ENCODE measurements at regions not wholly inside any gene's neighbourhood (a gene's known extent, or its start where the extent isn't known, plus 50 kb on each side); places are given as distances from the start of the nearest gene placed in this dataset.

DNA sequence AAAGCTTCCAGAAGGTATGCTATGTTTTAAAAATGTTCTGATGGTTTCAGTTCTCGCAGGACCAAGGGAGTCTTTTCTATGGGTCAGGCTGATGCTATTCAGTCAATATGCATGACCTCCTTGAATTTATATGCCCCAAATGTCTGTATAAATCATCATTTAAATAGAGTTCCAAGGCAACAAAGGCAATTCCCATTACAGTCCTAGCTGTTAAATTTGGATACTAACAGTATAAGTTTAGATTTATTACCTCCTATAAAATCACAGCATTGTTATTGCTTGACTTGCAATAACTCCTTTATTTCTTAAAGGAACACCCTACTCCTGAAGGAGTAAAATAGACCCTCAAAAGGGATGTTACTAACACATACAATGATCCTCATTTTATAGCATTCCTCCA lies 387.7 kb upstream of the CHD1 start:
- no CpG with 5 or more reads among the region's 1 CpG for WGBS (ENCODE audit: insufficient coverage)
- H3K27ac ChIP-seq (ENCODE audit: low read depth in 1 of 2, low read length in 2 of 2), result peak overlapping the region in 1 of 2 donors; percentile 92
- no peaks in the 10 kb centered on the region for H3K27me3 ChIP-seq (ENCODE audit: control insufficient read depth in 2 of 2, insufficient read depth in 2 of 2, low read length in 2 of 2)
- peak overlapping the region; percentile 77 for H3K4me2 ChIP-seq (replicated peaks; ENCODE audit: extremely low read depth, low read length, poor library complexity, severe bottlenecking)
- peaks cover 0 to 4% of the 10 kb centered on the region in 2 donors for H3K9me3 ChIP-seq (replicated peaks in 1 of 2; ENCODE audit: control insufficient read depth in 1 of 2, insufficient read depth in 1 of 2, low read length in 2 of 2)
- Mint-ChIP-seq H3K4me3 (no peak overlapping the region), H3K4me1 (peaks cover 22% of the 10 kb centered on the region), H3K27ac (peak overlapping the region in 2 of 7 donors; percentile 26 to 75), H3K36me3 (peaks cover 0 to 2% of the 10 kb centered on the region in 2 donors), H3K9me3 (peaks cover 0 to 8% (median 2%) of the 10 kb centered on the region in 7 donors), H3K27me3 (ENCODE audit: low read depth in 3 of 3) (no peaks in the 10 kb centered on the region)
- no peaks in the 10 kb centered on the region for H3K79me2 ChIP-seq (ENCODE audit: insufficient read depth, low read length)
- H3K4me1 ChIP-seq (ENCODE audit: control insufficient read depth in 1 of 2, insufficient read depth in 2 of 2, low read length in 2 of 2), result peaks cover 38 to 50% of the 10 kb centered on the region in 2 donors
- intact Hi-C loops (cut with micrococcal nuclease), result no loop called here
- peak overlapping the region; percentile 39 for H2AFZ ChIP-seq (ENCODE audit: insufficient read depth, low read depth, low read length, poor library complexity, severe bottlenecking)
- peak overlapping the region in 1 of 3 experiments; percentile 68 for H3K4me3 ChIP-seq (replicated peaks in 1 of 3; ENCODE audit: low read depth in 2 of 3, low read length in 3 of 3)
- no peaks in the 10 kb centered on the region for H4K20me1 ChIP-seq (ENCODE audit: insufficient read depth, low read length)
- TF ChIP-seq, protein P1, sequence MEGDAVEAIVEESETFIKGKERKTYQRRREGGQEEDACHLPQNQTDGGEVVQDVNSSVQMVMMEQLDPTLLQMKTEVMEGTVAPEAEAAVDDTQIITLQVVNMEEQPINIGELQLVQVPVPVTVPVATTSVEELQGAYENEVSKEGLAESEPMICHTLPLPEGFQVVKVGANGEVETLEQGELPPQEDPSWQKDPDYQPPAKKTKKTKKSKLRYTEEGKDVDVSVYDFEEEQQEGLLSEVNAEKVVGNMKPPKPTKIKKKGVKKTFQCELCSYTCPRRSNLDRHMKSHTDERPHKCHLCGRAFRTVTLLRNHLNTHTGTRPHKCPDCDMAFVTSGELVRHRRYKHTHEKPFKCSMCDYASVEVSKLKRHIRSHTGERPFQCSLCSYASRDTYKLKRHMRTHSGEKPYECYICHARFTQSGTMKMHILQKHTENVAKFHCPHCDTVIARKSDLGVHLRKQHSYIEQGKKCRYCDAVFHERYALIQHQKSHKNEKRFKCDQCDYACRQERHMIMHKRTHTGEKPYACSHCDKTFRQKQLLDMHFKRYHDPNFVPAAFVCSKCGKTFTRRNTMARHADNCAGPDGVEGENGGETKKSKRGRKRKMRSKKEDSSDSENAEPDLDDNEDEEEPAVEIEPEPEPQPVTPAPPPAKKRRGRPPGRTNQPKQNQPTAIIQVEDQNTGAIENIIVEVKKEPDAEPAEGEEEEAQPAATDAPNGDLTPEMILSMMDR (IDR thresholded peaks at IDR 0.05), result no peak
- DNase-seq, result no peak
- H3K36me3 ChIP-seq (replicated peaks in 1 of 2; ENCODE audit: control insufficient read depth in 1 of 2, insufficient read depth in 2 of 2, low read length in 2 of 2), result no peaks in the 10 kb centered on the region
- H3K9ac ChIP-seq (ENCODE audit: insufficient read depth, low read length, poor library complexity, severe bottlenecking), result no peak overlapping the region

- H3K36me3 Mint-ChIP-seq, result peaks cover 0 to 2% of the 10 kb centered on the region in 2 donors
- H3K9me3 Mint-ChIP-seq, result peaks cover 0 to 8% (median 2%) of the 10 kb centered on the region in 7 donors
- peak overlapping the region; percentile 77 for H3K4me2 ChIP-seq (replicated peaks; ENCODE audit: extremely low read depth, low read length, poor library complexity, severe bottlenecking)
- no peaks in the 10 kb centered on the region for H3K36me3 ChIP-seq (replicated peaks in 1 of 2; ENCODE audit: control insufficient read depth in 1 of 2, insufficient read depth in 2 of 2, low read length in 2 of 2)
- H3K9ac ChIP-seq (ENCODE audit: insufficient read depth, low read length, poor library complexity, severe bottlenecking), result peak overlapping the region; percentile 35
- peak; percentile 53 to 73 (median 64) for DNase-seq
- H4K20me1 ChIP-seq (ENCODE audit: insufficient read depth, low read length), result no peaks in the 10 kb centered on the region
- no peaks in the 10 kb centered on the region for H3K79me2 ChIP-seq (ENCODE audit: insufficient read depth, low read length)
- H2AFZ ChIP-seq (ENCODE audit: insufficient read depth, low read depth, low read length, poor library complexity, severe bottlenecking), result no peak overlapping the region
- peak overlapping the region in 1 of 2 donors; percentile 92 for H3K27ac ChIP-seq (ENCODE audit: low read depth in 1 of 2, low read length in 2 of 2)
- no peaks in the 10 kb centered on the region for H3K27me3 Mint-ChIP-seq (ENCODE audit: low read depth in 3 of 3)
- H3K27me3 ChIP-seq (ENCODE audit: control insufficient read depth in 2 of 2, insufficient read depth in 2 of 2, low read length in 2 of 2), result no peaks in the 10 kb centered on the region
- TF ChIP-seq, protein P1 (IDR thresholded peaks at IDR 0.05), result no peak
- H3K9me3 ChIP-seq (replicated peaks in 1 of 2; ENCODE audit: control insufficient read depth in 1 of 2, insufficient read depth in 1 of 2, low read length in 2 of 2), result peaks cover 0 to 4% of the 10 kb centered on the region in 2 donors
- no CpG with 5 or more reads among the region's 2 CpGs for WGBS (ENCODE audit: insufficient coverage)
- no peak overlapping the region for H3K27ac Mint-ChIP-seq
- peak overlapping the region in 2 of 3 experiments; percentile 16 to 68 for H3K4me3 ChIP-seq (replicated peaks in 1 of 3; ENCODE audit: low read depth in 2 of 3, low read length in 3 of 3)
- H3K4me3 Mint-ChIP-seq, result peak overlapping the region in 1 of 2 donors; percentile 9
- peaks cover 44 to 58% of the 10 kb centered on the region in 2 donors for H3K4me1 ChIP-seq (ENCODE audit: control insufficient read depth in 1 of 2, insufficient read depth in 2 of 2, low read length in 2 of 2)
- intact Hi-C loops (cut with micrococcal nuclease), result no loop called here
- H3K4me1 Mint-ChIP-seq, result peaks cover 27% of the 10 kb centered on the region
Observed at GRCh38 chr5:99315413-99316183, 386.8 kb upstream of the CHD1 start.
